ENCODE measurements at regions not wholly inside any gene's neighbourhood (a gene's known extent, or its start where the extent isn't known, plus 50 kb on each side); places are given as distances from the start of the nearest gene placed in this dataset.
"Not testable (repeated sequence)": the region's sequence is repeated elsewhere in the genome, so short reads cannot be mapped to it uniquely, and the experiment has no call there.

GRCh38 chr12:83432176-83432719 lies 745.5 kb downstream of the TMTC2 start:
- no peak overlapping the region for H3K27ac Mint-ChIP-seq
- no peaks in the 10 kb centered on the region for H3K4me1 Mint-ChIP-seq
- H3K36me3 Mint-ChIP-seq (ENCODE audit: low read depth), result no peaks in the 10 kb centered on the region
- peaks cover 16% of the 10 kb centered on the region for H3K9me3 Mint-ChIP-seq
- H3K4me3 Mint-ChIP-seq, result no peak overlapping the region
- no peak for ATAC-seq
- no peak for DNase-seq
- no peaks in the 10 kb centered on the region for H3K27me3 Mint-ChIP-seq

GRCh38 chr12:83427586-83428136 lies 741.0 kb downstream of the TMTC2 start:
- not testable (repeated sequence) for DNase-seq; H3K4me3 Mint-ChIP-seq; H3K36me3 Mint-ChIP-seq (ENCODE audit: low read depth); ATAC-seq; H3K27me3 Mint-ChIP-seq; H3K4me1 Mint-ChIP-seq; H3K27ac Mint-ChIP-seq
- peaks cover 13% of the 10 kb centered on the region for H3K9me3 Mint-ChIP-seq

GRCh38 chr12:83414981-83415380 lies 728.3 kb downstream of the TMTC2 start:
- peaks cover 5% of the 10 kb centered on the region for H3K9me3 Mint-ChIP-seq
- no peak overlapping the region for H3K4me3 Mint-ChIP-seq
- DNase-seq (no peak), ATAC-seq (no peak)
- H3K36me3 Mint-ChIP-seq (ENCODE audit: low read depth), result no peaks in the 10 kb centered on the region
- no peaks in the 10 kb centered on the region for H3K27me3 Mint-ChIP-seq
- H3K4me1 Mint-ChIP-seq, result no peaks in the 10 kb centered on the region
- no peak overlapping the region for H3K27ac Mint-ChIP-seq

DNA sequence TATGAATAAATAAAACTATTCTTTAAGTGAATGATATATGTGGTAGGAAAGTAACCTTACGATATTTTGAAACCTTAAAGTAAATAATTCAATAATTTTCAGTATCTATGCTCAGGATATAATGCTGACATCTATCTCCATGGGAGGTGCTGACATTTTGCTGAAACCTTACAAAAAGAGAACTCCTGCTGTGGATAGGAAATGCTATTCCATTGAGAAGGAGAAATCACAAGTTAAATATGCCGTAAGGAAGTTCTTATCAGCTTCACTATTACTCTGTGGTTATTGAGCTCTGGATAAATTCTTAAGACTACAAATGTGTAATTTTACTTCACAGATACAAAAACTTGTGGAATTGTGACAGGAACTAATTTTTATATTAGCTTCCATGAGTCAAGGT lies 722.1 kb downstream of the TMTC2 start:
- H3K4me3 Mint-ChIP-seq, result no peak overlapping the region
- H3K9me3 Mint-ChIP-seq, result peaks cover 5% of the 10 kb centered on the region
- no peaks in the 10 kb centered on the region for H3K4me1 Mint-ChIP-seq
- no peak for ATAC-seq
- DNase-seq, result no peak
- no peak overlapping the region for H3K27ac Mint-ChIP-seq
- no peaks in the 10 kb centered on the region for H3K36me3 Mint-ChIP-seq (ENCODE audit: low read depth)
- no peaks in the 10 kb centered on the region for H3K27me3 Mint-ChIP-seq

DNA sequence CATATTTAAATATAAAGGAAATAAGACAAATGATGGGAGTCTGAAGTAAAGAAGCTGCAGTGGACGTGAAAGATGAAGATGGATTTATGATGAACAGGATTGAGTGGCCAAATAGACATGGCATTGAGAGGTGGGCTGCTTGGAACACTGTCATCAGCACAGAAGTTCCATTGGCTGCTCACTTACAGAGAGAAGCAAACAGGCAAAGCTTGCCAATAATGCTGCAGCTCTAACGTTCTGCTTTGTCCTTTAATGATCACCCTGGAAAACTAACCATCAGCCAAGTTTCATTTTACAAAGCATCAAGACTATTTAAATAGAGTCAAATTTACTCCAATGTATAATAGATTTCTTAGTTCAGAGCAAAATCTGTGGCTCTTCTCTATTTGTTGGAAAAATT lies 721.4 kb downstream of the TMTC2 start:
- H3K36me3 Mint-ChIP-seq (ENCODE audit: low read depth), result no peaks in the 10 kb centered on the region

GRCh38 chr12:83404521-83404920 lies 717.8 kb downstream of the TMTC2 start:
- H3K4me1 Mint-ChIP-seq, result no peaks in the 10 kb centered on the region
- no peak for ATAC-seq

More for the DNA sequence above, 721.4 kb downstream of the TMTC2 start:
- H3K4me3 Mint-ChIP-seq, result no peak overlapping the region
- ATAC-seq, result no peak
- DNase-seq, result no peak
- no peaks in the 10 kb centered on the region for H3K27me3 Mint-ChIP-seq
- H3K27ac Mint-ChIP-seq, result no peak overlapping the region
- peaks cover 5% of the 10 kb centered on the region for H3K9me3 Mint-ChIP-seq
- no peaks in the 10 kb centered on the region for H3K4me1 Mint-ChIP-seq

GRCh38 chr12:83390186-83390585 lies 703.5 kb downstream of the TMTC2 start:
- Mint-ChIP-seq H3K9me3 (no peaks in the 10 kb centered on the region), H3K27me3 (no peaks in the 10 kb centered on the region), H3K27ac (no peak overlapping the region), H3K36me3 (ENCODE audit: low read depth) (no peaks in the 10 kb centered on the region), H3K4me3 (no peak overlapping the region), H3K4me1 (no peaks in the 10 kb centered on the region)
- no peak for DNase-seq
- no peak for ATAC-seq

More at GRCh38 chr12:83404521-83404920, 717.8 kb downstream of the TMTC2 start:
- Mint-ChIP-seq H3K27me3 (no peaks in the 10 kb centered on the region), H3K4me3 (no peak overlapping the region), H3K27ac (no peak overlapping the region), H3K9me3 (no peaks in the 10 kb centered on the region), H3K36me3 (ENCODE audit: low read depth) (no peaks in the 10 kb centered on the region)
- DNase-seq, result no peak

DNA sequence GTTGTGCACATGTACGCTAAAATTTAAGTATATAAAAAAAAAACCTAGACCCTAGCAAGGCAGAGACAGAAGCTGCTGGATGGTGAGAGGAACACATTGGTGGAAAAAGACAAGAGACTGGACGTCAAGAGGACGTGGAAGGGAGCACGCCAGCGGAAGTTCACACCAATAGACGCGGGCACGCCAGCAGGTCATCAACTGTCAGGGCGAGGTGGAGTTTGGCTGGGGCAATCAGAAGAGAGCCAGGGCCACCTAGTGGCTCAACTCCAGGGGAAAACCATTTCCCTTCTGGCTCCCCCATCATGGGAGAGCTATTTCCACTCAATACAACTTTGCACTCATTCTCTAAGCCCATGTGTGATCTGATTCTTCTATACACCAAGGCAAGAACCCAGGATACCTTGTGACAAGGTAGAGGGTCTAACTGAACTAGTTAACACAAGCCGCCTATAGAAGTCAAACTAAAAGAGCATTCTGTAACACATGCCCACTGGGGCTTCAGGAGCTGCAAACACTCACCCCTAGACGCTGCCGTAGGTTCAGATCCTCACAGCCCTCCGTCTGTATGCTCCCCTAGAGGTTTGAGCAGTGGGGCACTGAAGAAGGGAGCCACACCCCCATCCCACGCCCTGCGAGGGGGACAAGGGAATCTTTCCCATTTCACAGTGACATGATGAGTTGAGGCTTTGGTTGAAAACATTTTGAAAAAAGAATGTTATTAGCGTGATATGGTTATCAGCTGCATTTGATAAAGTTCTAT lies 702.7 kb downstream of the TMTC2 start:
- H3K36me3 Mint-ChIP-seq (ENCODE audit: low read depth), result no peaks in the 10 kb centered on the region
- no peak for ATAC-seq
- no peak for DNase-seq
- no peak overlapping the region for H3K4me3 Mint-ChIP-seq
- no peaks in the 10 kb centered on the region for H3K4me1 Mint-ChIP-seq
- no peak overlapping the region for H3K27ac Mint-ChIP-seq
- no peaks in the 10 kb centered on the region for H3K27me3 Mint-ChIP-seq
- H3K9me3 Mint-ChIP-seq, result no peaks in the 10 kb centered on the region

GRCh38 chr12:83388551-83388950 lies 701.8 kb downstream of the TMTC2 start:
- ATAC-seq, result no peak
- H3K4me3 Mint-ChIP-seq, result no peak overlapping the region
- H3K36me3 Mint-ChIP-seq (ENCODE audit: low read depth), result no peaks in the 10 kb centered on the region
- no peak for DNase-seq
- H3K27ac Mint-ChIP-seq, result no peak overlapping the region
- H3K4me1 Mint-ChIP-seq, result no peaks in the 10 kb centered on the region
- H3K27me3 Mint-ChIP-seq, result no peaks in the 10 kb centered on the region
- H3K9me3 Mint-ChIP-seq, result peaks cover 5% of the 10 kb centered on the region

- H3K4me3 Mint-ChIP-seq, result no peak overlapping the region
- no peak overlapping the region for H3K27ac Mint-ChIP-seq
- H3K9me3 Mint-ChIP-seq, result peaks cover 5% of the 10 kb centered on the region
- no peak for ATAC-seq
- no peaks in the 10 kb centered on the region for H3K4me1 Mint-ChIP-seq
- no peak for DNase-seq
- H3K36me3 Mint-ChIP-seq (ENCODE audit: low read depth), result no peaks in the 10 kb centered on the region
- H3K27me3 Mint-ChIP-seq, result no peaks in the 10 kb centered on the region
Measured at GRCh38 chr12:83386527-83387264, 700.0 kb downstream of the TMTC2 start.

DNA sequence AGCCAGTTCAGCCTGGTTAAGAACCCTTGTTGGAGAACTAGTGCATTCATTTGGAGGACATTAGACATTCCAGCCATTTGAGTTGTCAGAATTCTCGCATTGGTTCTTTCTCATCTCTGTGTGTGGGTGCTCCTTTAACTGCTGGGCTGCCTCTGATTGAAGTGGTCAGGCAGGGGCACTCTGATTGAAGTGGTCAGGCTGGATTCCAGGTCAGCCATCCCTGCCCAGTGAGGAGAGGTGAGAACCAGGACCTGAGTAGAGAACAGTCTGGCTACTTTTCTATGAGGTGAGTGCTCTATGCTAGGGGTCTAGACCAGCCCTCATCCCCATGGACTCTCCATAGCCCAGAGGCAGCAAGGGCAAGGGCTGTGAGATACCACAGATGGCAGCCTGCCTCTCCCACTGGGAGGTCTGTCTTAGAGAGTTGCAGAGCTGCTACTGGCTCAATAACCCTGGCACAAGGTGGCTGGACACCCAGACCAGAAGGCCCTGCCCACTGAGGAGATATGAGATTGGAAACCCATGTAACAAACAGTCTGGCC lies 691.6 kb downstream of the TMTC2 start:
- Mint-ChIP-seq H3K4me1 (no peaks in the 10 kb centered on the region), H3K9me3 (no peaks in the 10 kb centered on the region), H3K27me3 (no peaks in the 10 kb centered on the region), H3K36me3 (ENCODE audit: low read depth) (no peaks in the 10 kb centered on the region), H3K4me3 (no peak overlapping the region), H3K27ac (no peak overlapping the region)
- DNase-seq (no peak), ATAC-seq (no peak)

GRCh38 chr12:83365317-83365716 lies 678.6 kb downstream of the TMTC2 start:
- H3K27me3 Mint-ChIP-seq, result no peaks in the 10 kb centered on the region
- no peak overlapping the region for H3K27ac Mint-ChIP-seq
- DNase-seq (no peak), ATAC-seq (no peak)
- H3K9me3 Mint-ChIP-seq, result peaks cover 6% of the 10 kb centered on the region
- no peaks in the 10 kb centered on the region for H3K4me1 Mint-ChIP-seq
- no peak overlapping the region for H3K4me3 Mint-ChIP-seq
- no peaks in the 10 kb centered on the region for H3K36me3 Mint-ChIP-seq (ENCODE audit: low read depth)

DNA sequence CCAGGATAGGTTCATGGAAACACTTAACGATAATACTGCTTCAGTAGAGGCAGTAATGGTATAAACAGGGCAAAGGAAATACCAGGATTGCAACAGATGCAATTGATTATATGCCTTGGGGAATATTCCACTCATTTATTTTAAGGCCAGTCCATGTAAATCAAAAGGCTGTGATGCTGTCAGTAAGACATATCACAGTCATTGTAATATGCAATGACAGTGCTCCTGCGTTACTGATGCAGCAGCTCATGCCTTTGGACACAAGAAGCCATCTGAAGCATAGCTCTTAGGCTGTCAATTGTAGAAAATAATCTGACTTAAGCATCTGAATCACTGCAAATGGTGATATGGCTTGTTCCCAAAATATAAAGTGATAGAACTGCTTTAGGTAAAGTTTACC lies 674.8 kb downstream of the TMTC2 start:
- Mint-ChIP-seq H3K9me3 (peaks cover 6% of the 10 kb centered on the region), H3K36me3 (ENCODE audit: low read depth) (no peaks in the 10 kb centered on the region), H3K4me1 (no peaks in the 10 kb centered on the region), H3K27me3 (no peaks in the 10 kb centered on the region), H3K27ac (no peak overlapping the region), H3K4me3 (no peak overlapping the region)
- DNase-seq (no peak), ATAC-seq (no peak)

DNA sequence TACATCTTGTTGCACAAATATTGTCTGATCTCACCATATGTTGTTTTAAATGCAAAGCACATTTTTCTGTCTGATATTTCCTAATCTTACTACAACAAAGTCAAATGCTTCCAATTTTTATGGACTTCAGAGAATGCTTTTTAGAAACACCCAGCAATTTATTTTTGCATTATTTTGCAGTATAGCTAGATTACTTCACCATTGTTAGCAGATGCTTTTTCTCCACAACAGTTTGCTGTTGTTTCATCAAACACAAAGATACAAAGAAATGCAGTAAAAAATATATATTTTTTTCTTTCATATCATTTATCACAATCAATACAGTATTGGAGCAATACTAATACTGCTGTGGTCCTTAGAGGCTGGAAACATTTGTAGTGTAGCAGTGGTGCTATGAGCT lies 674.4 kb downstream of the TMTC2 start:
- Mint-ChIP-seq H3K36me3 (ENCODE audit: low read depth) (no peaks in the 10 kb centered on the region), H3K27me3 (no peaks in the 10 kb centered on the region), H3K27ac (no peak overlapping the region), H3K4me3 (no peak overlapping the region), H3K9me3 (peaks cover 6% of the 10 kb centered on the region), H3K4me1 (no peaks in the 10 kb centered on the region)
- no peak for DNase-seq
- no peak for ATAC-seq
